K562 (cell line): ENCODE measurements at regions not wholly inside any gene's neighbourhood (a gene's known extent, or its start where the extent isn't known, plus 50 kb on each side); places are given as distances from the start of the nearest gene placed in this dataset.

Experiments used
- ATAC-seq: fragments of 200-7000 bp; cut with Tn5 transposase; 3 replicates; pipeline ENCODE4 v1.9.1; 2020; ENCODE audit warnings: moderate library complexity
- BruUV-seq: library from RNA; stranded (reverse); fragments of 400-500 nt; replicated peaks from 2 replicates; lab custom pipeline; 2021; lab: Mats Ljungman, UMichigan
- CTCF ChIA-PET: fragments of 300-600 bp; formaldehyde crosslinking; extraction: SDS; loops from one replicate; lab custom pipeline; 2021; ENCODE audit warnings: low intra/inter-chr PET ratio; lab: Yijun Ruan, JAX
- POLR2A ChIA-PET: fragments of 300-600, 350-650 bp; sonication (Branson Sonifier 250); formaldehyde crosslinking; extraction: SDS; loops from one replicate; lab custom pipeline; 2021; ENCODE audit warnings: antibody characterized with exemption, inconsistent platforms; lab: Yijun Ruan, JAX
- DNase-seq, 4 experiments: peaks; one replicate each; pipeline versions ENCODE4 v3.0.0 to v3.0.0-alpha.2; 2011 to 2018; ENCODE audit warnings: low spot score in 3 of 4, mixed read lengths in 3 of 4; ENCODE audit errors: extremely low read depth in 1 of 4
- FAIRE-seq: peaks from 2 replicates; lab custom pipeline; 2011; peaks lifted over from hg19 to GRCh38; lab: Jason Lieb, UNC
- H2AFZ ChIP-seq: 2 replicates; pipeline ENCODE4 v1.6.0; 2011; ENCODE audit warnings: low read depth, low read length, control low read depth, inconsistent platforms
- H3K27ac ChIP-seq: fragments of 200-600 bp; 3 replicates; pipeline ENCODE4 v1.8.0; 2011; ENCODE audit warnings: low read depth, mild to moderate bottlenecking, control low read depth, inconsistent platforms, low read length, moderate library complexity, mixed read lengths; ENCODE audit errors: extremely low read depth
- H3K27me3 ChIP-seq, 2 experiments: fragments of 300-600 bp in 1 of 2; 2 replicates in 1 of 2; 3 replicates in 1 of 2; pipeline versions ENCODE4 v1.6.0 to v1.8.0; 2011; ENCODE audit warnings: inconsistent platforms in 2 of 2, low read length in 2 of 2, mild to moderate bottlenecking in 1 of 2, mixed read lengths in 1 of 2, moderate library complexity in 1 of 2; ENCODE audit not compliant: control insufficient read depth in 2 of 2, insufficient read depth in 2 of 2
- H3K36me3 ChIP-seq: fragments of 300-600 bp; 3 replicates; pipeline ENCODE4 v1.8.0; 2011; ENCODE audit warnings: mild to moderate bottlenecking, low read length, inconsistent platforms; ENCODE audit not compliant: control insufficient read depth, insufficient read depth
- H3K4me1 ChIP-seq, 2 experiments: fragments of 200-600 bp in 1 of 2; replicated peaks in 1 of 2; 2 replicates in 1 of 2; 3 replicates in 1 of 2; pipeline versions ENCODE4 v1.5.1 to v1.8.0; 2011; ENCODE audit warnings: inconsistent platforms in 2 of 2, low read length in 2 of 2, mild to moderate bottlenecking in 1 of 2, mixed read lengths in 1 of 2, moderate library complexity in 1 of 2; ENCODE audit not compliant: control insufficient read depth in 2 of 2, insufficient read depth in 2 of 2
- H3K4me2 ChIP-seq: 2 replicates; pipeline ENCODE4 v1.6.1; 2011; ENCODE audit warnings: low read length, control low read depth, inconsistent platforms, mixed read lengths; ENCODE audit not compliant: insufficient read depth
- H3K4me3 ChIP-seq: fragments of 200-600 bp; sonication (generic), shearing (Covaris generic); 2 replicates; pipeline ENCODE4 v1.5.1; 2016; ENCODE audit warnings: control low read depth, inconsistent platforms
- H3K79me2 ChIP-seq: fragments of 200-600 bp; 3 replicates; pipeline ENCODE4 v1.8.0; 2011; ENCODE audit warnings: low read length, inconsistent platforms; ENCODE audit not compliant: control insufficient read depth, insufficient read depth
- H3K9ac ChIP-seq, 2 experiments: 2 replicates each; pipeline versions ENCODE4 v1.6.0 to v1.6.1; 2011; ENCODE audit warnings: low read depth in 2 of 2, low read length in 2 of 2, control low read depth in 1 of 2, inconsistent platforms in 1 of 2, mild to moderate bottlenecking in 1 of 2, mixed read lengths in 1 of 2; ENCODE audit not compliant: insufficient read depth in 1 of 2
- H3K9me1 ChIP-seq: one replicate; pipeline ENCODE4 v1.6.0; 2011; ENCODE audit warnings: inconsistent platforms, mild to moderate bottlenecking, low read length, moderate library complexity; ENCODE audit not compliant: control insufficient read depth, insufficient read depth
- H3K9me3 ChIP-seq: replicated peaks from 2 replicates; pipeline ENCODE4 v1.5.1; 2011; ENCODE audit warnings: low read depth, low read length, inconsistent platforms; ENCODE audit not compliant: control insufficient read depth, insufficient read depth
- H4K20me1 ChIP-seq: replicated peaks from 2 replicates; pipeline ENCODE4 v1.6.1; 2011; ENCODE audit warnings: low read length, inconsistent platforms, mixed read lengths; ENCODE audit not compliant: control insufficient read depth, insufficient read depth
- ERF ChIP-seq: fragments of 450-650 bp; formaldehyde crosslinking; IDR thresholded peaks from 2 replicates; pipeline ENCODE4 v1.4.0; 2020; ENCODE audit warnings: mild to moderate bottlenecking, mixed read lengths
- KHSRP ChIP-seq: fragments of 450-650 bp; IDR thresholded peaks from 2 replicates; pipeline ENCODE4 v1.6.1; 2017
- MED1 ChIP-seq: sonication (generic); formaldehyde crosslinking; IDR thresholded peaks from 2 replicates; pipeline ENCODE4 v1.8.1; 2023; ENCODE audit warnings: missing genetic modification reagents, borderline replicate concordance
- PRDM10 ChIP-seq: fragments of 450-650 bp; IDR thresholded peaks from 2 replicates; pipeline ENCODE4 v1.6.1; 2018; ENCODE audit not compliant: partially characterized antibody
- SRSF3 ChIP-seq: fragments of 200-400 bp; formaldehyde crosslinking; IDR thresholded peaks from 2 replicates; pipeline ENCODE4 v1.6.1; 2016; ENCODE audit warnings: mild to moderate bottlenecking, low read length, moderate library complexity; ENCODE audit not compliant: insufficient read depth
- ZNF232 ChIP-seq: sonication (generic); formaldehyde crosslinking; IDR thresholded peaks from 2 replicates; pipeline ENCODE4 v1.8.0; 2022; ENCODE audit warnings: mild to moderate bottlenecking, missing genetic modification reagents
- ZNF263 ChIP-seq: sonication (generic); formaldehyde crosslinking; IDR thresholded peaks from 2 replicates; pipeline ENCODE4 v1.8.0; 2022; ENCODE audit warnings: mild to moderate bottlenecking, missing genetic modification reagents, borderline replicate concordance
- ZNF3 ChIP-seq: fragments of 250-450 bp; sonication (Bioruptor Pico); IDR thresholded peaks from 2 replicates; pipeline ENCODE4 v1.5.0; 2021; ENCODE audit warnings: mild to moderate bottlenecking, moderate library complexity
- WGBS: fragments of 100-300 bp; shearing (Covaris generic); methylation state at CpG from one replicate; pipeline ENCODE4 v1.1.6; 2016; ENCODE audit warnings: low coverage, mixed read lengths; ENCODE audit not compliant: insufficient coverage; ENCODE audit errors: missing lambda C conversion rate; 5-methylcytosine and 5-hydroxymethylcytosine counted together
- in situ Hi-C: fragments of 300-500 bp; cut with MboI; formaldehyde crosslinking; loops from 4 replicates; pipeline ENCODE4 v1.15.0; 2018; ENCODE audit warnings: inconsistent platforms, mixed read lengths
- intact Hi-C: fragments of 100-400 bp; cut with micrococcal nuclease; formaldehyde crosslinking; loops from 2 replicates; pipeline ENCODE4 v1.14.2; 2022
- TF ChIP-seq, protein P1 (sequence below): fragments of 450-650 bp; formaldehyde crosslinking; IDR thresholded peaks from 2 replicates; pipeline ENCODE4 v1.4.0; 2020; ENCODE audit warnings: mild to moderate bottlenecking, moderate library complexity
- TF ChIP-seq, protein P2 (sequence below): fragments of 250-450 bp; sonication (Bioruptor Pico); IDR thresholded peaks from 2 replicates; pipeline ENCODE4 v1.4.0; 2020
- TF ChIP-seq, protein P3 (sequence below): fragments of 450-650 bp; IDR thresholded peaks from 2 replicates; pipeline ENCODE4 v1.7.1; 2018; ENCODE audit warnings: mild to moderate bottlenecking, low read depth; ENCODE audit not compliant: partially characterized antibody

DNA sequence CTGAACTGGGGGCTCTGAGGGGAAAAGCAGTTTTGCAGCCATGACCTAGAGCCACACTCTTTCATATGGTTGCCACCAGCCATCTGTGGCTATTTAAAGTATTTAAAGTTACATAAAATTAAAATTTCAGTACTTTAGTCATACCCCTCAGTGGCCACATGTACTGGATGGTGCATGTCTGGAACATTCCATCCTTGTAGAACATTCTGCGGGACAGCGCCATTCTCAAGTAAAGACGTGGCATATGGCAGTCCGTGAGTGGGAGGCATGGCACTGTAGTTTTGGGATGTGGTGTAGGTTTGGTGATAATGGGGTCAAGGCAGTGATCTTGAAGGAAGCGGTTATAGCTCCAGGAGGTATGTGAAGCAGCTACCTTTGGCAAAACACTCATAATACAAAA is 61.4 kb upstream of the NFIL3 start:
- no peaks in the 10 kb centered on the region for H3K79me2 ChIP-seq
- ATAC-seq (no peak), DNase-seq (no peak), FAIRE-seq (no peak)
- H3K9me1 ChIP-seq = no peaks in the 10 kb centered on the region
- in situ Hi-C loops = no loop called here
- no peaks in the 10 kb centered on the region for H3K4me1 ChIP-seq
- 0% methylated on average over 5 of the region's 5 CpGs for WGBS
- POLR2A ChIA-PET = no interaction called here
- intact Hi-C loops = no loop called here
- no peaks in the 10 kb centered on the region for H4K20me1 ChIP-seq
- no peak overlapping the region for H3K9ac ChIP-seq
- no peak overlapping the region for H3K27ac ChIP-seq
- H3K4me3 ChIP-seq = no peak overlapping the region
- H3K27me3 ChIP-seq = peaks cover 0 to 40% of the 10 kb centered on the region in 2 experiments; a peak in 2 of 5 replicates
- H3K36me3 ChIP-seq = no peaks in the 10 kb centered on the region
- H3K4me2 ChIP-seq = no peak overlapping the region
- H2AFZ ChIP-seq = no peak overlapping the region
- CTCF ChIA-PET = no interaction called here
- BruUV-seq = no TSS peak
- H3K9me3 ChIP-seq = no peaks in the 10 kb centered on the region
- TF ChIP-seq ERF (CRISPR knock-in tag) = no peak
- TF ChIP-seq, protein P1, sequence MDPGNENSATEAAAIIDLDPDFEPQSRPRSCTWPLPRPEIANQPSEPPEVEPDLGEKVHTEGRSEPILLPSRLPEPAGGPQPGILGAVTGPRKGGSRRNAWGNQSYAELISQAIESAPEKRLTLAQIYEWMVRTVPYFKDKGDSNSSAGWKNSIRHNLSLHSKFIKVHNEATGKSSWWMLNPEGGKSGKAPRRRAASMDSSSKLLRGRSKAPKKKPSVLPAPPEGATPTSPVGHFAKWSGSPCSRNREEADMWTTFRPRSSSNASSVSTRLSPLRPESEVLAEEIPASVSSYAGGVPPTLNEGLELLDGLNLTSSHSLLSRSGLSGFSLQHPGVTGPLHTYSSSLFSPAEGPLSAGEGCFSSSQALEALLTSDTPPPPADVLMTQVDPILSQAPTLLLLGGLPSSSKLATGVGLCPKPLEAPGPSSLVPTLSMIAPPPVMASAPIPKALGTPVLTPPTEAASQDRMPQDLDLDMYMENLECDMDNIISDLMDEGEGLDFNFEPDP (CRISPR knock-in tag) = no peak
- TF ChIP-seq ZNF232 = no peak
- no peak for TF ChIP-seq KHSRP
- TF ChIP-seq, protein P2, sequence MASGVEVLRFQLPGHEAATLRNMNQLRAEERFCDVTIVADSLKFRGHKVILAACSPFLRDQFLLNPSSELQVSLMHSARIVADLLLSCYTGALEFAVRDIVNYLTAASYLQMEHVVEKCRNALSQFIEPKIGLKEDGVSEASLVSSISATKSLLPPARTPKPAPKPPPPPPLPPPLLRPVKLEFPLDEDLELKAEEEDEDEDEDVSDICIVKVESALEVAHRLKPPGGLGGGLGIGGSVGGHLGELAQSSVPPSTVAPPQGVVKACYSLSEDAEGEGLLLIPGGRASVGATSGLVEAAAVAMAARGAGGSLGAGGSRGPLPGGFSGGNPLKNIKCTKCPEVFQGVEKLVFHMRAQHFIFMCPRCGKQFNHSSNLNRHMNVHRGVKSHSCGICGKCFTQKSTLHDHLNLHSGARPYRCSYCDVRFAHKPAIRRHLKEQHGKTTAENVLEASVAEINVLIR (CRISPR knock-in tag) = no peak
- TF ChIP-seq MED1 (CRISPR knock-in tag) = no peak
- TF ChIP-seq ZNF3 (CRISPR knock-in tag) = no peak
- no peak for TF ChIP-seq ZNF263
- no peak for TF ChIP-seq SRSF3
- TF ChIP-seq, protein P3, sequence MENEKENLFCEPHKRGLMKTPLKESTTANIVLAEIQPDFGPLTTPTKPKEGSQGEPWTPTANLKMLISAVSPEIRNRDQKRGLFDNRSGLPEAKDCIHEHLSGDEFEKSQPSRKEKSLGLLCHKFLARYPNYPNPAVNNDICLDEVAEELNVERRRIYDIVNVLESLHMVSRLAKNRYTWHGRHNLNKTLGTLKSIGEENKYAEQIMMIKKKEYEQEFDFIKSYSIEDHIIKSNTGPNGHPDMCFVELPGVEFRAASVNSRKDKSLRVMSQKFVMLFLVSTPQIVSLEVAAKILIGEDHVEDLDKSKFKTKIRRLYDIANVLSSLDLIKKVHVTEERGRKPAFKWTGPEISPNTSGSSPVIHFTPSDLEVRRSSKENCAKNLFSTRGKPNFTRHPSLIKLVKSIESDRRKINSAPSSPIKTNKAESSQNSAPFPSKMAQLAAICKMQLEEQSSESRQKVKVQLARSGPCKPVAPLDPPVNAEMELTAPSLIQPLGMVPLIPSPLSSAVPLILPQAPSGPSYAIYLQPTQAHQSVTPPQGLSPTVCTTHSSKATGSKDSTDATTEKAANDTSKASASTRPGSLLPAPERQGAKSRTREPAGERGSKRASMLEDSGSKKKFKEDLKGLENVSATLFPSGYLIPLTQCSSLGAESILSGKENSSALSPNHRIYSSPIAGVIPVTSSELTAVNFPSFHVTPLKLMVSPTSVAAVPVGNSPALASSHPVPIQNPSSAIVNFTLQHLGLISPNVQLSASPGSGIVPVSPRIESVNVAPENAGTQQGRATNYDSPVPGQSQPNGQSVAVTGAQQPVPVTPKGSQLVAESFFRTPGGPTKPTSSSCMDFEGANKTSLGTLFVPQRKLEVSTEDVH = no peak
- TF ChIP-seq PRDM10 = no peak
